Nephron (organoid): ENCODE measurements at regions not wholly inside any gene's neighbourhood (a gene's known extent, or its start where the extent isn't known, plus 50 kb on each side); places are given as distances from the start of the nearest gene placed in this dataset.

ENCODE experiments used
- H3K27ac Mint-ChIP-seq, 3 experiments: 2 replicates each; pipeline ENCODE4 v1.8.0; 2020; ENCODE audit warnings: mixed read lengths in 3 of 3, mild to moderate bottlenecking in 2 of 3, moderate library complexity in 1 of 3
- H3K27me3 Mint-ChIP-seq: 2 replicates; pipeline ENCODE4 v1.8.0; 2021; ENCODE audit warnings: low read depth, mild to moderate bottlenecking, moderate library complexity, mixed read lengths
- H3K36me3 Mint-ChIP-seq: 2 replicates; pipeline ENCODE4 v1.8.0; 2020; ENCODE audit warnings: low read depth, mixed read lengths
- H3K4me1 Mint-ChIP-seq: 2 replicates; pipeline ENCODE4 v1.8.0; 2020; ENCODE audit warnings: mixed read lengths
- H3K4me3 Mint-ChIP-seq, 3 experiments: 2 replicates each; pipeline ENCODE4 v1.8.0; 2020; ENCODE audit warnings: mild to moderate bottlenecking in 3 of 3, mixed read lengths in 3 of 3, moderate library complexity in 2 of 3
- H3K9me3 Mint-ChIP-seq: 2 replicates; pipeline ENCODE4 v1.8.0; 2020; ENCODE audit warnings: mixed read lengths
- TF ChIP-seq, protein P1 (sequence below), 3 experiments: fragments of 200-600 bp; sonication (generic); IDR thresholded peaks; one replicate each; pipeline ENCODE4 v1.5.0; 2021; ENCODE audit warnings: antibody characterized with exemption in 3 of 3; ENCODE audit not compliant: unreplicated experiment in 3 of 3

DNA sequence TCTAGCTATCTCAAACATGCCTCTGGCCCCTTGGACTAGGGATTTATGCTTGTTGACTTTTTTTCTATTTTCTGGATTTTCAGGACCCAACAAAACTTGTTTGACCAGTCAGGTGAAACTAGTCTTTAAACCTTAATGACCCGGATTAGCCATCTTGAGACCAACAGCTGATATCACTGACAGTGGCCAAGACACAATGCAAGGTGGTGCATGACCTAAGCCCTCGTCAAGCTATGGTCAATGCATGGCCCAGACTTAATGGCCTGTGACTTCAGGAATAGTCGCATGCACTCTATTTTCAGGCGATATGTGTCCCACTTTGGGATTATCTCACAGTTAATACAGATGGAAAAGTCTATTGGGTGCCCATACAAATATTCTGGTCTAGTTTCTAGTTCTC is 190.4 kb downstream of the ZBTB18 start:
- H3K4me3 Mint-ChIP-seq = no peak overlapping the region
- H3K4me1 Mint-ChIP-seq = peaks cover 5% of the 10 kb centered on the region
- no peaks in the 10 kb centered on the region for H3K9me3 Mint-ChIP-seq
- H3K36me3 Mint-ChIP-seq = no peaks in the 10 kb centered on the region
- peaks cover 16% of the 10 kb centered on the region for H3K27me3 Mint-ChIP-seq
- H3K27ac Mint-ChIP-seq = no peak overlapping the region
- TF ChIP-seq, protein P1, sequence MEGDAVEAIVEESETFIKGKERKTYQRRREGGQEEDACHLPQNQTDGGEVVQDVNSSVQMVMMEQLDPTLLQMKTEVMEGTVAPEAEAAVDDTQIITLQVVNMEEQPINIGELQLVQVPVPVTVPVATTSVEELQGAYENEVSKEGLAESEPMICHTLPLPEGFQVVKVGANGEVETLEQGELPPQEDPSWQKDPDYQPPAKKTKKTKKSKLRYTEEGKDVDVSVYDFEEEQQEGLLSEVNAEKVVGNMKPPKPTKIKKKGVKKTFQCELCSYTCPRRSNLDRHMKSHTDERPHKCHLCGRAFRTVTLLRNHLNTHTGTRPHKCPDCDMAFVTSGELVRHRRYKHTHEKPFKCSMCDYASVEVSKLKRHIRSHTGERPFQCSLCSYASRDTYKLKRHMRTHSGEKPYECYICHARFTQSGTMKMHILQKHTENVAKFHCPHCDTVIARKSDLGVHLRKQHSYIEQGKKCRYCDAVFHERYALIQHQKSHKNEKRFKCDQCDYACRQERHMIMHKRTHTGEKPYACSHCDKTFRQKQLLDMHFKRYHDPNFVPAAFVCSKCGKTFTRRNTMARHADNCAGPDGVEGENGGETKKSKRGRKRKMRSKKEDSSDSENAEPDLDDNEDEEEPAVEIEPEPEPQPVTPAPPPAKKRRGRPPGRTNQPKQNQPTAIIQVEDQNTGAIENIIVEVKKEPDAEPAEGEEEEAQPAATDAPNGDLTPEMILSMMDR (IDR thresholded peaks at IDR 0.05; ENCODE audit: unreplicated experiment in 3 of 3) = no peak

DNA sequence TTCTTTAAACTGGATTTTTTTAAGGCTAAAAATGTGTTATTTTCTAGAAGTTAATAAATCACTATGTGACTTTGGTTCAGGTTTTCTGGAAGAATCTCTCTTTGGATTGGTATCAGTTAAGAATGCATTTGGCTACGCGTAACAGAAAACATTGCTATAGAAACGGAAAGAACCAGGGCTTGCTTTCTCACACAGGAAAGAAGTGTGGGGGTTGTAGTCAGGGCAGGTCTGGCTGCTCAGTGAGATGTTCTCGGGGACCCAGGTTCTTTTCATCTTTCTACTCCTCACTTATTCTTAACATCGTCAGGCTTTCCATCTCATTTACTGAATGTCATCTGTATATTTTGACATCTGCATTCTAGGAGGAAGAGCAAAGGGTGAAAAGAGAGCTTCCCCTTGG is 191.4 kb downstream of the ZBTB18 start:
- Mint-ChIP-seq H3K27me3 (peaks cover 11% of the 10 kb centered on the region), H3K4me1 (peaks cover 5% of the 10 kb centered on the region), H3K9me3 (no peaks in the 10 kb centered on the region), H3K36me3 (no peaks in the 10 kb centered on the region), H3K4me3 (no peak overlapping the region), H3K27ac (no peak overlapping the region)
- TF ChIP-seq, protein P1 (IDR thresholded peaks at IDR 0.05; ENCODE audit: unreplicated experiment in 3 of 3) = no peak

DNA sequence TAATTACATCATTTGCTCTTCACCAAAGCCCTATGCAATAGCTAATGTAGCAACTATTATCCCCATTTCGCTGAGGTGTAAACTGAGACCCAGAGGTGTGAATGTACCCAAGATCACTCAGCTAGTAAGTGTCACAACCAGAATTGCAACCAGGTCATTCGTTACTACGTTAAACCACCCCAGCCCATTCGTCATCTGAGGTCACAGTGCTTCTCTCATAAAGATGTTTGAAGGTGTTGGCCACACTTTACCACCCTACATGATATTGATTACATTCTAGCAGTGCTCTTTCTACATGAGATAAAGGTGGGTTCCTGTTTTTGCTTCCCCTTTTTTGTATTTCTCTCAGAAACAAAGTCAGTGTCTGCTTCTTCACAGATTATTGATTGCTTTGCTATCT is 195.3 kb downstream of the ZBTB18 start:
- Mint-ChIP-seq H3K36me3 (no peaks in the 10 kb centered on the region), H3K27me3 (peaks cover 8% of the 10 kb centered on the region), H3K4me1 (peaks cover 5% of the 10 kb centered on the region), H3K27ac (no peak overlapping the region), H3K4me3 (no peak overlapping the region), H3K9me3 (no peaks in the 10 kb centered on the region)
- TF ChIP-seq, protein P1 (IDR thresholded peaks at IDR 0.05; ENCODE audit: unreplicated experiment in 3 of 3) = no peak

DNA sequence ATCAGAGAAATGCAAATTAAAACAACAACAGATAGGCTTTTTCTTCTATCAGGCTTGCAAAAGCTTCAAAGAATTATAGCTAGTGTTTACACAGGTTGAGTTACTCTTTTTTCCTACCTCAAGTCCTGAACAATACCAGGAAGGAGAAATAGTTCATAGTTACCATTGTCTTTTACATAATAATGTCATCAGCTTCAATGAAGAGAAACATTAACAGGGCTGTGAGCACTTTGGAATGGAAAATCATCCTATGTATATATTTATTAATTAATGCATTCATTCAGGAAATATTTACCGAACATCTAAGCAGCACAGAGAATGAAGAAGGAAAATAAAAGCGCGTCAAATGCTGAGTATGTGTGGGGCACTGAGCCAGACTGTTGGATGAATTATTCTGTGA is 197.3 kb downstream of the ZBTB18 start:
- H3K27me3 Mint-ChIP-seq = peaks cover 5% of the 10 kb centered on the region
- TF ChIP-seq, protein P1 (IDR thresholded peaks at IDR 0.05; ENCODE audit: unreplicated experiment in 3 of 3) = no peak

DNA sequence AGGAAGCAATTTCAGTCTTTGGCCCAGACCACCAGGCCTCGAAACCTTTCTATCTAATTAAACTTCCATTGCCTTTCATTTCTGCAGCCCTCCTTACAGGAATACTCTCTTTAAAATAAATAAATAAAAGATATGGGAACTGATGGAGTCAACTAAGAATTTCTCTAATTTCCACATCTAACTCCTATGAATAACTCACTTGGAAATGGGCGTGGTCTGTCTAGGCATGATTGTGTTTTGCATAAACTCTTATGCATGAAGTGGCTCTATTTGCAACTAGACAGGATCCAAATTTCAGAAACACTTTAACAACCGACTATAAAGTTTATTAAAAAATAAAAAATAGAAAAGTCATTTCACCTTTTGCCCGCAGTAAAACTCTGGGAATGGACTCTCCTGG is 199.5 kb downstream of the ADSS2 start:
- no peak overlapping the region for H3K27ac Mint-ChIP-seq
- TF ChIP-seq, protein P1 (IDR thresholded peaks at IDR 0.05; ENCODE audit: unreplicated experiment in 3 of 3) = no peak
- H3K9me3 Mint-ChIP-seq = no peaks in the 10 kb centered on the region
- no peaks in the 10 kb centered on the region for H3K4me1 Mint-ChIP-seq
- no peak overlapping the region for H3K4me3 Mint-ChIP-seq
- H3K27me3 Mint-ChIP-seq = peaks cover 5% of the 10 kb centered on the region
- H3K36me3 Mint-ChIP-seq = no peaks in the 10 kb centered on the region

More for the DNA sequence above, 197.3 kb downstream of the ZBTB18 start:
- Mint-ChIP-seq H3K4me3 (no peak overlapping the region), H3K4me1 (no peaks in the 10 kb centered on the region), H3K36me3 (no peaks in the 10 kb centered on the region), H3K27ac (no peak overlapping the region), H3K9me3 (no peaks in the 10 kb centered on the region)

DNA sequence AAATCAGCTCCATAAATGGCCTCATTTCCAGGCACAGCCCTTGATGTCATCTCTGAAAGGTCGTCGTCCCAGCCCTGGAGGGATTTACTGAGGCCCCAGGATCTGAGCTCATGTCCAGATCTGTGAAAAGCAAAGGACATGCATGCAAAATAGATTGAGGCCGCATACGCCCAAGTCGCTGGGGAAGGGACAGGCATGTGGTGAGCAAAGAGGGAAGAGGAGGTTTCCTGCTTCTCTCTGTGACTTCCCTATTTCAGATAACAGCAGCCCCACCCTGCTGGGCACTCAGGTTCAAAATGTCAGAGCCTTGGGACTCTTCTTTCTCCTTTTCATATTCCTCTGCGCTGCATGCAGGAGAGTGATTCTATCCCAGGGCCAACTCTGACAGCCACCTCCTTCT is 197.2 kb downstream of the ADSS2 start:
- Mint-ChIP-seq H3K36me3 (no peaks in the 10 kb centered on the region), H3K4me1 (no peaks in the 10 kb centered on the region), H3K9me3 (no peaks in the 10 kb centered on the region), H3K4me3 (no peak overlapping the region), H3K27ac (no peak overlapping the region), H3K27me3 (peaks cover 5% of the 10 kb centered on the region)
- TF ChIP-seq, protein P1 (IDR thresholded peaks at IDR 0.05; ENCODE audit: unreplicated experiment in 3 of 3) = no peak
